ENCODE measurements at regions not wholly inside any gene's neighbourhood (a gene's known extent, or its start where the extent isn't known, plus 50 kb on each side); places are given as distances from the start of the nearest gene placed in this dataset.

- ChIA-PET CTCF (no interaction called here), POLR2A (ENCODE audit: low non-redundant PET) (no interaction called here)
- intact Hi-C loops (cut with micrococcal nuclease; ENCODE audit: unreplicated experiment) = no loop called here
- DNase-seq (ENCODE audit: low spot score) = no peak
- Histone ChIP-seq H3K27ac (ENCODE audit: low read depth, low read length, poor library complexity, severe bottlenecking) (no peak overlapping the region), H3K4me1 (ENCODE audit: insufficient read depth, low read length, poor library complexity, severe bottlenecking) (no peaks in the 10 kb centered on the region), H3K36me3 (ENCODE audit: insufficient read depth, low read length, poor library complexity, severe bottlenecking) (no peaks in the 10 kb centered on the region), H3K9me3 (ENCODE audit: low read depth, low read length, poor library complexity, severe bottlenecking) (no peaks in the 10 kb centered on the region), H3K4me3 (ENCODE audit: low read depth, low read length, poor library complexity, severe bottlenecking) (no peak overlapping the region), H3K27me3 (replicated peaks; ENCODE audit: insufficient read depth, low read depth, low read length, poor library complexity) (no peaks in the 10 kb centered on the region)
- BruUV-seq (replicated peaks) = no TSS peak
- TF ChIP-seq EZH2 (IDR thresholded peaks at IDR 0.05; ENCODE audit: borderline replicate concordance, low read depth, low read length, poor library complexity, severe bottlenecking) = no peak
- TF ChIP-seq, protein P1, sequence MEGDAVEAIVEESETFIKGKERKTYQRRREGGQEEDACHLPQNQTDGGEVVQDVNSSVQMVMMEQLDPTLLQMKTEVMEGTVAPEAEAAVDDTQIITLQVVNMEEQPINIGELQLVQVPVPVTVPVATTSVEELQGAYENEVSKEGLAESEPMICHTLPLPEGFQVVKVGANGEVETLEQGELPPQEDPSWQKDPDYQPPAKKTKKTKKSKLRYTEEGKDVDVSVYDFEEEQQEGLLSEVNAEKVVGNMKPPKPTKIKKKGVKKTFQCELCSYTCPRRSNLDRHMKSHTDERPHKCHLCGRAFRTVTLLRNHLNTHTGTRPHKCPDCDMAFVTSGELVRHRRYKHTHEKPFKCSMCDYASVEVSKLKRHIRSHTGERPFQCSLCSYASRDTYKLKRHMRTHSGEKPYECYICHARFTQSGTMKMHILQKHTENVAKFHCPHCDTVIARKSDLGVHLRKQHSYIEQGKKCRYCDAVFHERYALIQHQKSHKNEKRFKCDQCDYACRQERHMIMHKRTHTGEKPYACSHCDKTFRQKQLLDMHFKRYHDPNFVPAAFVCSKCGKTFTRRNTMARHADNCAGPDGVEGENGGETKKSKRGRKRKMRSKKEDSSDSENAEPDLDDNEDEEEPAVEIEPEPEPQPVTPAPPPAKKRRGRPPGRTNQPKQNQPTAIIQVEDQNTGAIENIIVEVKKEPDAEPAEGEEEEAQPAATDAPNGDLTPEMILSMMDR (conservative IDR thresholded peaks at IDR 0.05; ENCODE audit: low read depth, low read length) = no peak
Measured at GRCh38 chr19:30317403-30317802, 54.8 kb upstream of the ZNF536 start.

- H3K4me1 ChIP-seq (ENCODE audit: insufficient read depth, low read length, poor library complexity, severe bottlenecking) = no peaks in the 10 kb centered on the region
- TF ChIP-seq, protein P1 (conservative IDR thresholded peaks at IDR 0.05; ENCODE audit: low read depth, low read length) = no peak
- TF ChIP-seq EZH2 (IDR thresholded peaks at IDR 0.05; ENCODE audit: borderline replicate concordance, low read depth, low read length, poor library complexity, severe bottlenecking) = no peak
- H3K4me3 ChIP-seq (ENCODE audit: low read depth, low read length, poor library complexity, severe bottlenecking) = no peak overlapping the region
- intact Hi-C loops (cut with micrococcal nuclease; ENCODE audit: unreplicated experiment) = no loop called here
- H3K27ac ChIP-seq (ENCODE audit: low read depth, low read length, poor library complexity, severe bottlenecking) = no peak overlapping the region
- no TSS peak for BruUV-seq (replicated peaks)
- ChIA-PET POLR2A (ENCODE audit: low non-redundant PET) (no interaction called here), CTCF (no interaction called here)
- no peaks in the 10 kb centered on the region for H3K36me3 ChIP-seq (ENCODE audit: insufficient read depth, low read length, poor library complexity, severe bottlenecking)
- no peaks in the 10 kb centered on the region for H3K9me3 ChIP-seq (ENCODE audit: low read depth, low read length, poor library complexity, severe bottlenecking)
- no peak for DNase-seq (ENCODE audit: low spot score)
- H3K27me3 ChIP-seq (replicated peaks; ENCODE audit: insufficient read depth, low read depth, low read length, poor library complexity) = no peaks in the 10 kb centered on the region
Measured at GRCh38 chr19:30318261-30318660, 53.9 kb upstream of the ZNF536 start.

GRCh38 chr19:30318936-30319335 is 53.2 kb upstream of the ZNF536 start:
- CTCF ChIA-PET = no interaction called here
- no peaks in the 10 kb centered on the region for H3K27me3 ChIP-seq (replicated peaks; ENCODE audit: insufficient read depth, low read depth, low read length, poor library complexity)
- H3K9me3 ChIP-seq (ENCODE audit: low read depth, low read length, poor library complexity, severe bottlenecking) = no peaks in the 10 kb centered on the region
- intact Hi-C loops (cut with micrococcal nuclease; ENCODE audit: unreplicated experiment) = no loop called here
- DNase-seq (ENCODE audit: low spot score) = no peak
- H3K4me3 ChIP-seq (ENCODE audit: low read depth, low read length, poor library complexity, severe bottlenecking) = no peak overlapping the region
- TF ChIP-seq, protein P1 (conservative IDR thresholded peaks at IDR 0.05; ENCODE audit: low read depth, low read length) = no peak
- TF ChIP-seq EZH2 (IDR thresholded peaks at IDR 0.05; ENCODE audit: borderline replicate concordance, low read depth, low read length, poor library complexity, severe bottlenecking) = no peak
- POLR2A ChIA-PET (ENCODE audit: low non-redundant PET) = no interaction called here
- H3K4me1 ChIP-seq (ENCODE audit: insufficient read depth, low read length, poor library complexity, severe bottlenecking) = no peaks in the 10 kb centered on the region
- no peaks in the 10 kb centered on the region for H3K36me3 ChIP-seq (ENCODE audit: insufficient read depth, low read length, poor library complexity, severe bottlenecking)
- BruUV-seq (replicated peaks) = no TSS peak
- no peak overlapping the region for H3K27ac ChIP-seq (ENCODE audit: low read depth, low read length, poor library complexity, severe bottlenecking)
